M059J (cell line): ENCODE measurements at regions not wholly inside any gene's neighbourhood (a gene's known extent, or its start where the extent isn't known, plus 50 kb on each side); places are given as distances from the start of the nearest gene placed in this dataset.

Experiments used
- DNase-seq: peaks from one replicate; pipeline ENCODE4 v3.0.0-alpha.2; 2012; ENCODE audit warnings: low read depth

- peak; percentile 12 for DNase-seq
These were observed 200.9 kb upstream of the ADAMTS16 start for GRCh38 chr5:4939042-4939781.

GRCh38 chr5:4941161-4941560 is 199.0 kb upstream of the ADAMTS16 start:
- no peak for DNase-seq

- DNase-seq, result no peak
These were observed 197.9 kb upstream of the ADAMTS16 start for GRCh38 chr5:4941957-4942830.

GRCh38 chr5:4942831-4943178 is 197.3 kb upstream of the ADAMTS16 start:
- DNase-seq, result no peak

GRCh38 chr5:4945296-4945695 is 194.8 kb upstream of the ADAMTS16 start:
- DNase-seq, result no peak

GRCh38 chr5:4947106-4947505 is 193.0 kb upstream of the ADAMTS16 start:
- DNase-seq, result no peak

- no peak for DNase-seq
These were observed 192.1 kb upstream of the ADAMTS16 start for GRCh38 chr5:4947893-4948536.

GRCh38 chr5:4949108-4949507 is 191.0 kb upstream of the ADAMTS16 start:
- no peak for DNase-seq

- DNase-seq, result no peak
These were observed 186.6 kb upstream of the ADAMTS16 start for GRCh38 chr5:4953576-4953975.

GRCh38 chr5:4954048-4954447 is 186.1 kb upstream of the ADAMTS16 start:
- DNase-seq, result no peak

- no peak for DNase-seq
These were observed 176.9 kb upstream of the ADAMTS16 start for GRCh38 chr5:4963265-4963664.

GRCh38 chr5:4969351-4969750 is 170.8 kb upstream of the ADAMTS16 start:
- DNase-seq, result no peak

GRCh38 chr5:4970171-4970570 is 170.0 kb upstream of the ADAMTS16 start:
- DNase-seq, result no peak

GRCh38 chr5:4976902-4977301 is 163.2 kb upstream of the ADAMTS16 start:
- peak; percentile 49 for DNase-seq

GRCh38 chr5:4977416-4978110 is 162.6 kb upstream of the ADAMTS16 start:
- peak; percentile 23 for DNase-seq

GRCh38 chr5:4980201-4980600 is 159.9 kb upstream of the ADAMTS16 start:
- no peak for DNase-seq

GRCh38 chr5:4981608-4982007 is 158.5 kb upstream of the ADAMTS16 start:
- DNase-seq, result no peak

GRCh38 chr5:4983701-4984100 is 156.4 kb upstream of the ADAMTS16 start:
- no peak for DNase-seq

GRCh38 chr5:4984461-4984860 is 155.7 kb upstream of the ADAMTS16 start:
- DNase-seq, result no peak

GRCh38 chr5:4987431-4987830 is 152.7 kb upstream of the ADAMTS16 start:
- no peak for DNase-seq

- DNase-seq, result no peak
These were observed 151.0 kb upstream of the ADAMTS16 start for GRCh38 chr5:4989118-4989517.

GRCh38 chr5:4990017-4990416 is 150.1 kb upstream of the ADAMTS16 start:
- no peak for DNase-seq
